Kidney epithelial cell (primary cell): ENCODE measurements at regions not wholly inside any gene's neighbourhood (a gene's known extent, or its start where the extent isn't known, plus 50 kb on each side); places are given as distances from the start of the nearest gene placed in this dataset.
"Not testable (repeated sequence)": the region's sequence is repeated elsewhere in the genome, so short reads cannot be mapped to it uniquely, and the experiment has no call there.

Experiments used
- DNase-seq: peaks from one replicate; pipeline ENCODE4 v3.0.0-alpha.2; 2010; ENCODE audit warnings: low read depth
- H3K27me3 ChIP-seq: 2 replicates; pipeline ENCODE4 v1.6.0; 2011; ENCODE audit warnings: low read length; ENCODE audit not compliant: control insufficient read depth, insufficient read depth
- H3K36me3 ChIP-seq: 2 replicates; pipeline ENCODE4 v1.5.1; 2011; ENCODE audit warnings: low read length; ENCODE audit not compliant: control insufficient read depth, insufficient read depth
- H3K4me3 ChIP-seq: 2 replicates; pipeline ENCODE4 v1.5.1; 2011; ENCODE audit warnings: low read depth, mild to moderate bottlenecking, control low read depth, low read length
- TF ChIP-seq, protein P1 (sequence below): IDR thresholded peaks from 2 replicates; pipeline ENCODE4 v1.5.1; 2011; ENCODE audit warnings: mild to moderate bottlenecking, moderate library complexity, low read length, control low read depth, inconsistent platforms; ENCODE audit not compliant: insufficient read depth, poor library complexity, severe bottlenecking

- TF ChIP-seq, protein P1, sequence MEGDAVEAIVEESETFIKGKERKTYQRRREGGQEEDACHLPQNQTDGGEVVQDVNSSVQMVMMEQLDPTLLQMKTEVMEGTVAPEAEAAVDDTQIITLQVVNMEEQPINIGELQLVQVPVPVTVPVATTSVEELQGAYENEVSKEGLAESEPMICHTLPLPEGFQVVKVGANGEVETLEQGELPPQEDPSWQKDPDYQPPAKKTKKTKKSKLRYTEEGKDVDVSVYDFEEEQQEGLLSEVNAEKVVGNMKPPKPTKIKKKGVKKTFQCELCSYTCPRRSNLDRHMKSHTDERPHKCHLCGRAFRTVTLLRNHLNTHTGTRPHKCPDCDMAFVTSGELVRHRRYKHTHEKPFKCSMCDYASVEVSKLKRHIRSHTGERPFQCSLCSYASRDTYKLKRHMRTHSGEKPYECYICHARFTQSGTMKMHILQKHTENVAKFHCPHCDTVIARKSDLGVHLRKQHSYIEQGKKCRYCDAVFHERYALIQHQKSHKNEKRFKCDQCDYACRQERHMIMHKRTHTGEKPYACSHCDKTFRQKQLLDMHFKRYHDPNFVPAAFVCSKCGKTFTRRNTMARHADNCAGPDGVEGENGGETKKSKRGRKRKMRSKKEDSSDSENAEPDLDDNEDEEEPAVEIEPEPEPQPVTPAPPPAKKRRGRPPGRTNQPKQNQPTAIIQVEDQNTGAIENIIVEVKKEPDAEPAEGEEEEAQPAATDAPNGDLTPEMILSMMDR, result peak; percentile 14
- DNase-seq, result peak; percentile 4
- not testable (repeated sequence) for H3K27me3 ChIP-seq, H3K36me3 ChIP-seq
- peak overlapping the region; percentile 49 for H3K4me3 ChIP-seq
Observed at GRCh38 chr1:143905214-143906179, 66.3 kb downstream of the FAM72C start.

GRCh38 chr1:143904622-143904979 is 67.2 kb downstream of the FAM72C start:
- not testable (repeated sequence) for H3K27me3 ChIP-seq, DNase-seq, H3K36me3 ChIP-seq
- peak overlapping the region; percentile 44 for H3K4me3 ChIP-seq

- H3K27me3 ChIP-seq, H3K36me3 ChIP-seq: not testable (repeated sequence)
- peak overlapping the region; percentile 44 for H3K4me3 ChIP-seq
- peak; percentile 2 for DNase-seq
Observed at GRCh38 chr1:143903899-143904621, 67.7 kb downstream of the FAM72C start.

DNA sequence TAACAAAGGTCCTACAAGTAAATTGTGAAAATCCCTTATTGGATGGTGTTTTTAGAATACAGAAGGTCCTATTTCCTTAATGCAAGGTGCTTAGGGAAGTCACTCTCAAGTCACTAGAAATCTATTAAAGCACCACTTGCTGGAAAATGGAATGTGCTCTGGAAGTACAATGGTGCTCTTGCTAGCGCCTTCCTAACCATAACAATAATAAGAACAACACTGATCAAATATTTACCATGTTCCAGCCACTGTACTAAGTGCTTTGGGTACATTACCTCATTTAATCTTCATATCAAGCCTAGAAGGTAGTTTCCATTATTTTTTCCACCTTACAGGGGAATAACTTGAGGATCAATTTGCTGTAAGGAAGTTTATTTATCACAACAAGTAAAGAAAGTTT is 75.4 kb downstream of the FAM72C start:
- not testable (repeated sequence) for H3K27me3 ChIP-seq, H3K4me3 ChIP-seq, H3K36me3 ChIP-seq, DNase-seq

DNA sequence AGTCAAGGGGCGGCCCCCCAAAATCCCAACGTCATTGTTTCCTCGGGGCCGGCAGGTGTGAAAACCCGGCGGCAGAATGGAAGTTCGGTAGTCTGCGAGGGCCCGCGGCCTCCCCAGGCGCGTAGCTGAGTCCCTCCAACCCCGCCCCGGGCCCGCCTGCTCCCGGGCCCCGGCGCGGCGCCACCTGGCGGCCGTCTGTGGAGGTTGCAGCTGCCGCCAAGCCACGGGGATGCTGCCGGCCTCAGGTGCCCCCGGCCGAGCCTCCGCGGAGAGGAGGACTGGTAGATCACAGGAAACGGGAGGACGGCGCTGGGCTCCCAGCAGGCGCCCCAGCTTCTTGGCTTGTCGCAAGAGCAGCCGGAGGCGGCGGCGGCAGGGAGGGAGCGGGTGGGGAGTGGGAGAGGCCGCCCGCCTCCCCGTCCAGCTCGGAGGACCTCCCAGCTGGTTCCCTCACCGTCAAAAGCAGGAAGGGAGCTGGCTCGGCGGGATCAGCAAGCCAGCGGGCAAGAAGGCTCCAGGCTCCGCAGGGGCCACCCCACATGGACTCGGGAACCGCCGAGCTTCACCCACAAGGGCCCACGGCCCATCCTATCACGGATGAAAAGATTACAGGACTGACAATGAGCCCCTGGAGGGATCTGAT is 86.7 kb downstream of the FAM72C start:
- not testable (repeated sequence) for H3K27me3 ChIP-seq, H3K36me3 ChIP-seq, DNase-seq, H3K4me3 ChIP-seq
- TF ChIP-seq, protein P1, result peak; percentile 9

- H3K4me3 ChIP-seq, result peak overlapping the region; percentile 20
- H3K36me3 ChIP-seq, DNase-seq: not testable (repeated sequence)
Observed at GRCh38 chr1:143884532-143884931, 87.3 kb downstream of the FAM72C start.

GRCh38 chr1:143879757-143880536 is 91.8 kb downstream of the FAM72C start:
- not testable (repeated sequence) for H3K4me3 ChIP-seq, DNase-seq, H3K36me3 ChIP-seq, H3K27me3 ChIP-seq

More at GRCh38 chr1:143884532-143884931, 87.3 kb downstream of the FAM72C start:
- not testable (repeated sequence) for H3K27me3 ChIP-seq

DNA sequence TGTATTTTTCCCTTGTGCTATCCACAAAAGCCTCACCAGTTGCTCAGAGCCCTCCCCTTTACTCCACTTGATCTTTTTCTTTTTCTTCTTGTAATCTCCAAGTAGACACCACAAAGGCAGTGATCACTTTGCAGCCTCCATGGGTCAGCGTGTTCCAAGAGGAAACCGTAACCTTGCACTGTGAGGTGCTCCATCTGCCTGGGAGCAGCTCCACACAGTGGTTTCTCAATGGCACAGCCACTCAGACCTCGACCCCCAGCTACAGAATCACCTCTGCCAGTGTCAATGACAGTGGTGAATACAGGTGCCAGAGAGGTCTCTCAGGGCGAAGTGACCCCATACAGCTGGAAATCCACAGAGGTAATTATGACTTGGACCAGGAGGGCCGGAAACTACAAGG is 95.8 kb downstream of the FAM72C start:
- not testable (repeated sequence) for H3K36me3 ChIP-seq, H3K4me3 ChIP-seq, DNase-seq, H3K27me3 ChIP-seq

- H3K36me3 ChIP-seq, H3K27me3 ChIP-seq, DNase-seq, H3K4me3 ChIP-seq: not testable (repeated sequence)
Observed at GRCh38 chr1:143874625-143875024, 97.2 kb downstream of the FAM72C start.

DNA sequence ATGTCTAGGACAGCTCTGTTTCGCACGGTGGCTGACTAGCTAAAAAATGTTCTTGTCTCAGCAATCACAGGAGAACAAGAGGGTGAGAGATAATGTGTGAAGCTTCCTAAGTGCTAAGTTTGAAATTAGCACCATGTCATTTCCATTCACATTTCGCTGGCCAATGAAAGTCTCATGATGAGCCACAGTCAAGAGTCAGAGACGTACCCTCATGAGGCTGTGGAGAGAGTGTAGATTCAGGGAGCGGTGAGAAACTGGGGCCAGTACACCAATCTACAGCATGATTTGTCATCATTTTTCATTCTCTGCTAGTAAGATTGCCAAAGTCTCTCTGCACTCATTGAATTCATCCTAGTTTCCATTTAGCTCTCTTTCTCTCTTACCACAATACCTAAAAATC is 98.1 kb downstream of the FAM72C start:
- H3K27me3 ChIP-seq, DNase-seq, H3K36me3 ChIP-seq, H3K4me3 ChIP-seq: not testable (repeated sequence)

- H3K4me3 ChIP-seq, DNase-seq, H3K36me3 ChIP-seq, H3K27me3 ChIP-seq: not testable (repeated sequence)
Observed at GRCh38 chr1:143870388-143870787, 101.4 kb downstream of the FAM72C start.
